ENCODE measurements at regions not wholly inside any gene's neighbourhood (a gene's known extent, or its start where the extent isn't known, plus 50 kb on each side); places are given as distances from the start of the nearest gene placed in this dataset.

- DNase-seq = no peak
- Histone ChIP-seq H3K4me3 (ENCODE audit: low read length) (no peak overlapping the region), H3K27me3 (ENCODE audit: control insufficient read depth, insufficient read depth, low read length, poor library complexity, severe bottlenecking) (no peaks in the 10 kb centered on the region), H3K36me3 (ENCODE audit: control insufficient read depth, insufficient read depth, low read length) (no peaks in the 10 kb centered on the region), H3K9me3 (ENCODE audit: control insufficient read depth, low read length) (no peaks in the 10 kb centered on the region), H3K9ac (ENCODE audit: extremely low read depth, low read length, poor library complexity, severe bottlenecking) (no peak overlapping the region), H3K4me1 (ENCODE audit: control insufficient read depth, insufficient read depth, low read length) (peaks cover 8% of the 10 kb centered on the region), H3K27ac (ENCODE audit: low read depth, low read length) (no peak overlapping the region)
- Mint-ChIP-seq H3K4me3 (no peak overlapping the region), H3K36me3 (ENCODE audit: low read depth) (no peaks in the 10 kb centered on the region), H3K27ac (no peak overlapping the region), H3K27me3 (ENCODE audit: insufficient read depth) (no peaks in the 10 kb centered on the region), H3K9me3 (no peaks in the 10 kb centered on the region), H3K4me1 (peaks cover 38% of the 10 kb centered on the region)
- WGBS, 2 experiments (ENCODE audit: insufficient coverage in 1 of 2, insufficient read length in 1 of 2) = 59 to 60% methylated on average over 1 to 3 of the region's 3 CpGs
- no peak for TF ChIP-seq CTCF (conservative IDR thresholded peaks at IDR 0.05)
These were observed 336.0 kb upstream of the NR5A2 start for GRCh38 chr1:199691540-199691939.

DNA sequence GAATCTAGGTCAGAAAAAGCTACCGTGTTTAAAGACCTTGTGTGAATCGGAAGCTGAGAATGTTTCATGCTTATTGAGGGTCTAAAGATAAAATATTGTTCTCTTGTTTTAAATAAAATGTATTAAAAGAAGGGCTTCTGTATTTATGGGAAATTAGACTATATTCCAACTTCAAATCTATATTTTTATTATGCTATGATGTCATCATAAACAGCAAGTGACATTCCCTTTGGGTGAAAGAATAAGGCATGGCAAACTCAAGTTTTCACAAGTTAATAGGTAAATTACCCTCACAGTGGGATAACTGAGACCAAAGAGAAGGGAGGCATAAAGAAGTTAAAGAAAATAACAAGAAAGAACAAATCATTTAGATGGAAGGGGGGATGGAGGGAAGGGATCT lies 333.8 kb upstream of the NR5A2 start:
- Histone ChIP-seq H3K27ac (ENCODE audit: low read depth, low read length) (no peak overlapping the region), H3K27me3 (ENCODE audit: control insufficient read depth, insufficient read depth, low read length, poor library complexity, severe bottlenecking) (no peaks in the 10 kb centered on the region), H3K4me3 (ENCODE audit: low read length) (no peak overlapping the region), H3K9me3 (ENCODE audit: control insufficient read depth, low read length) (no peaks in the 10 kb centered on the region), H3K4me1 (ENCODE audit: control insufficient read depth, insufficient read depth, low read length) (peaks cover 4% of the 10 kb centered on the region), H3K9ac (ENCODE audit: extremely low read depth, low read length, poor library complexity, severe bottlenecking) (no peak overlapping the region), H3K36me3 (ENCODE audit: control insufficient read depth, insufficient read depth, low read length) (no peaks in the 10 kb centered on the region)
- DNase-seq = no peak
- TF ChIP-seq CTCF (conservative IDR thresholded peaks at IDR 0.05) = no peak
- no peaks in the 10 kb centered on the region for H3K27me3 Mint-ChIP-seq (ENCODE audit: insufficient read depth)
- no peak overlapping the region for H3K27ac Mint-ChIP-seq
- 94 to 96% methylated on average over 2 of the region's 2 CpGs for WGBS, 2 experiments (ENCODE audit: insufficient coverage in 1 of 2, insufficient read length in 1 of 2)
- no peaks in the 10 kb centered on the region for H3K9me3 Mint-ChIP-seq
- H3K4me1 Mint-ChIP-seq = peaks cover 25% of the 10 kb centered on the region
- H3K4me3 Mint-ChIP-seq = no peak overlapping the region
- no peaks in the 10 kb centered on the region for H3K36me3 Mint-ChIP-seq (ENCODE audit: low read depth)

DNA sequence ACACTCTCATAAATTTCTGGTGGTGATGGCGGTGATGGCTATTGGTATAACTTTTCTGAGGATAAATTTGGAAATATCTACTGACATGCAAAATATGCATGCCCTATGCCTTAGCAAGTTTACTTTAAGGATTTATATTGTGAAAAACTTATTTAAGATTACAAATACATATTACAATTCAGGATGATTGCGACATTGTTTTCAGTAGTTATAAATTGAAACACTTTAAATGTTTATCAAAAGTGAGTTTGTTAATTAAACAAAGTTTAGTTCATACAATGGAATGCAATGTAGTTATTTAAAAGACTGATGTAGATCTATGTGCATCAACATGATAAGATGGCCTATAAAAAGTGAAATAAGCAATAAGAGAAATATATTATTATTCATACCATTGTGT lies 331.3 kb upstream of the NR5A2 start:
- no peak overlapping the region for H3K9ac ChIP-seq (ENCODE audit: extremely low read depth, low read length, poor library complexity, severe bottlenecking)
- no peak overlapping the region for H3K4me3 ChIP-seq (ENCODE audit: low read length)
- no peak for TF ChIP-seq CTCF (conservative IDR thresholded peaks at IDR 0.05)
- Mint-ChIP-seq H3K27ac (no peak overlapping the region), H3K4me3 (no peak overlapping the region), H3K9me3 (no peaks in the 10 kb centered on the region), H3K27me3 (ENCODE audit: insufficient read depth) (no peaks in the 10 kb centered on the region), H3K36me3 (ENCODE audit: low read depth) (no peaks in the 10 kb centered on the region), H3K4me1 (peaks cover 7% of the 10 kb centered on the region)
- H3K4me1 ChIP-seq (ENCODE audit: control insufficient read depth, insufficient read depth, low read length) = no peaks in the 10 kb centered on the region
- WGBS, 2 experiments (ENCODE audit: insufficient coverage in 1 of 2, insufficient read length in 1 of 2) = 100% methylated on average over 1 of the region's 2 CpGs; no CpG with 5 or more reads in 1 of the 2 experiments
- H3K9me3 ChIP-seq (ENCODE audit: control insufficient read depth, low read length) = no peaks in the 10 kb centered on the region
- DNase-seq = no peak
- H3K36me3 ChIP-seq (ENCODE audit: control insufficient read depth, insufficient read depth, low read length) = no peaks in the 10 kb centered on the region
- H3K27me3 ChIP-seq (ENCODE audit: control insufficient read depth, insufficient read depth, low read length, poor library complexity, severe bottlenecking) = no peaks in the 10 kb centered on the region
- H3K27ac ChIP-seq (ENCODE audit: low read depth, low read length) = no peak overlapping the region

All from endodermal cell (in vitro differentiated cells).